Lower lobe of right lung (tissue), 2 donors: ENCODE measurements at regions not wholly inside any gene's neighbourhood (a gene's known extent, or its start where the extent isn't known, plus 50 kb on each side); places are given as distances from the start of the nearest gene placed in this dataset.

Source experiments
- ATAC-seq, 2 donors: fragments of 200-7000 bp; cut with Tn5 transposase; one replicate each; pipeline ENCODE4 v1.9.1; 2020 to 2022; ENCODE audit warnings: mild to moderate bottlenecking in 2 of 2, moderate library complexity in 2 of 2
- DNase-seq: peaks from one replicate; pipeline ENCODE4 v3.0.0-alpha.2; 2020
- H3K27ac ChIP-seq: fragments of 200-600 bp; one replicate; pipeline ENCODE4 v1.8.0; 2022
- H3K27me3 ChIP-seq: fragments of 200-600 bp; one replicate; pipeline ENCODE4 v1.8.0; 2022; ENCODE audit warnings: low read depth
- H3K36me3 ChIP-seq: fragments of 200-600 bp; one replicate; pipeline ENCODE4 v1.8.0; 2022; ENCODE audit warnings: mild to moderate bottlenecking
- H3K4me1 ChIP-seq: fragments of 200-600 bp; one replicate; pipeline ENCODE4 v1.8.0; 2022
- H3K4me3 ChIP-seq: fragments of 200-600 bp; one replicate; pipeline ENCODE4 v1.8.0; 2022; ENCODE audit warnings: mild to moderate bottlenecking
- H3K9me3 ChIP-seq: fragments of 200-600 bp; one replicate; pipeline ENCODE4 v1.8.0; 2022
- CTCF ChIP-seq: fragments of 200-600 bp; IDR thresholded peaks from one replicate; pipeline ENCODE4 v1.8.0; 2022; ENCODE audit warnings: antibody characterized with exemption, mild to moderate bottlenecking
- intact Hi-C: fragments of 100-400 bp; cut with DNase I; formaldehyde crosslinking; loops from one replicate; pipeline ENCODE4 v1.11.0; 2022
- donor health status: DM: no; HTN: yes; CAD: no; lungs with severe emphysema.

- no peak for TF ChIP-seq CTCF
- Histone ChIP-seq H3K4me3 (no peak overlapping the region), H3K4me1 (no peaks in the 10 kb centered on the region), H3K27me3 (no peaks in the 10 kb centered on the region), H3K36me3 (no peaks in the 10 kb centered on the region), H3K9me3 (no peaks in the 10 kb centered on the region), H3K27ac (no peak overlapping the region)
- DNase-seq (no peak), ATAC-seq (no peak)
- intact Hi-C loops, result no loop called here
Observed at GRCh38 chr14:97543221-97543620, 746.0 kb downstream of the VRK1 start.

- H3K9me3 ChIP-seq, result no peaks in the 10 kb centered on the region
- H3K27ac ChIP-seq, result no peak overlapping the region
- intact Hi-C loops, result no loop called here
- TF ChIP-seq CTCF, result no peak
- DNase-seq (no peak), ATAC-seq (no peak)
- H3K4me3 ChIP-seq, result no peak overlapping the region
- H3K27me3 ChIP-seq, result no peaks in the 10 kb centered on the region
- H3K4me1 ChIP-seq, result no peaks in the 10 kb centered on the region
- H3K36me3 ChIP-seq, result no peaks in the 10 kb centered on the region
Observed at GRCh38 chr14:97543816-97544215, 746.6 kb downstream of the VRK1 start.

- intact Hi-C loops, result no loop called here
- ATAC-seq, result peak in 1 of 2 donors; percentile 52
- Histone ChIP-seq H3K4me1 (no peaks in the 10 kb centered on the region), H3K27me3 (no peaks in the 10 kb centered on the region), H3K27ac (no peak overlapping the region), H3K4me3 (no peak overlapping the region), H3K36me3 (no peaks in the 10 kb centered on the region), H3K9me3 (no peaks in the 10 kb centered on the region)
- DNase-seq, result no peak
- TF ChIP-seq CTCF, result no peak
Observed at GRCh38 chr14:97544571-97544970, 747.4 kb downstream of the VRK1 start.

GRCh38 chr14:97546491-97547230 lies 749.5 kb downstream of the VRK1 start:
- Histone ChIP-seq H3K4me3 (no peak overlapping the region), H3K27ac (no peak overlapping the region), H3K4me1 (no peaks in the 10 kb centered on the region), H3K27me3 (no peaks in the 10 kb centered on the region), H3K36me3 (no peaks in the 10 kb centered on the region), H3K9me3 (no peaks in the 10 kb centered on the region)
- ATAC-seq (no peak), DNase-seq (no peak)
- intact Hi-C loops, result no loop called here
- no peak for TF ChIP-seq CTCF

- no peaks in the 10 kb centered on the region for H3K9me3 ChIP-seq
- no peak overlapping the region for H3K4me3 ChIP-seq
- no peaks in the 10 kb centered on the region for H3K36me3 ChIP-seq
- intact Hi-C loops, result no loop called here
- H3K4me1 ChIP-seq, result no peaks in the 10 kb centered on the region
- no peak for TF ChIP-seq CTCF
- no peak overlapping the region for H3K27ac ChIP-seq
- DNase-seq, result no peak
- no peak for ATAC-seq
- H3K27me3 ChIP-seq, result no peaks in the 10 kb centered on the region
Observed at GRCh38 chr14:97550463-97550862, 753.3 kb downstream of the VRK1 start.
